K562 (cell line): ENCODE measurements at regions not wholly inside any gene's neighbourhood (a gene's known extent, or its start where the extent isn't known, plus 50 kb on each side); places are given as distances from the start of the nearest gene placed in this dataset.

Experiments
- ATAC-seq: fragments of 200-7000 bp; cut with Tn5 transposase; 3 replicates; pipeline ENCODE4 v1.9.1; 2020; ENCODE audit warnings: moderate library complexity
- BruUV-seq: library from RNA; stranded (reverse); fragments of 400-500 nt; replicated peaks from 2 replicates; lab custom pipeline; 2021; lab: Mats Ljungman, UMichigan
- CTCF ChIA-PET: fragments of 300-600 bp; formaldehyde crosslinking; extraction: SDS; loops from one replicate; lab custom pipeline; 2021; ENCODE audit warnings: low intra/inter-chr PET ratio; lab: Yijun Ruan, JAX
- POLR2A ChIA-PET: fragments of 300-600, 350-650 bp; sonication (Branson Sonifier 250); formaldehyde crosslinking; extraction: SDS; loops from one replicate; lab custom pipeline; 2021; ENCODE audit warnings: antibody characterized with exemption, inconsistent platforms; lab: Yijun Ruan, JAX
- DNase-seq, 4 experiments: peaks; one replicate each; pipeline versions ENCODE4 v3.0.0 to v3.0.0-alpha.2; 2011 to 2018; ENCODE audit warnings: low spot score in 3 of 4, mixed read lengths in 3 of 4; ENCODE audit errors: extremely low read depth in 1 of 4
- FAIRE-seq: peaks from 2 replicates; lab custom pipeline; 2011; peaks lifted over from hg19 to GRCh38; lab: Jason Lieb, UNC
- H2AFZ ChIP-seq: 2 replicates; pipeline ENCODE4 v1.6.0; 2011; ENCODE audit warnings: low read depth, low read length, control low read depth, inconsistent platforms
- H3K27ac ChIP-seq: fragments of 200-600 bp; 3 replicates; pipeline ENCODE4 v1.8.0; 2011; ENCODE audit warnings: low read depth, mild to moderate bottlenecking, control low read depth, inconsistent platforms, low read length, moderate library complexity, mixed read lengths; ENCODE audit errors: extremely low read depth
- H3K27me3 ChIP-seq, 2 experiments: fragments of 300-600 bp in 1 of 2; 2 replicates in 1 of 2; 3 replicates in 1 of 2; pipeline versions ENCODE4 v1.6.0 to v1.8.0; 2011; ENCODE audit warnings: inconsistent platforms in 2 of 2, low read length in 2 of 2, mild to moderate bottlenecking in 1 of 2, mixed read lengths in 1 of 2, moderate library complexity in 1 of 2; ENCODE audit not compliant: control insufficient read depth in 2 of 2, insufficient read depth in 2 of 2
- H3K36me3 ChIP-seq: fragments of 300-600 bp; 3 replicates; pipeline ENCODE4 v1.8.0; 2011; ENCODE audit warnings: mild to moderate bottlenecking, low read length, inconsistent platforms; ENCODE audit not compliant: control insufficient read depth, insufficient read depth
- H3K4me1 ChIP-seq, 2 experiments: fragments of 200-600 bp in 1 of 2; replicated peaks in 1 of 2; 2 replicates in 1 of 2; 3 replicates in 1 of 2; pipeline versions ENCODE4 v1.5.1 to v1.8.0; 2011; ENCODE audit warnings: inconsistent platforms in 2 of 2, low read length in 2 of 2, mild to moderate bottlenecking in 1 of 2, mixed read lengths in 1 of 2, moderate library complexity in 1 of 2; ENCODE audit not compliant: control insufficient read depth in 2 of 2, insufficient read depth in 2 of 2
- H3K4me2 ChIP-seq: 2 replicates; pipeline ENCODE4 v1.6.1; 2011; ENCODE audit warnings: low read length, control low read depth, inconsistent platforms, mixed read lengths; ENCODE audit not compliant: insufficient read depth
- H3K4me3 ChIP-seq: fragments of 200-600 bp; sonication (generic), shearing (Covaris generic); 2 replicates; pipeline ENCODE4 v1.5.1; 2016; ENCODE audit warnings: control low read depth, inconsistent platforms
- H3K79me2 ChIP-seq: fragments of 200-600 bp; 3 replicates; pipeline ENCODE4 v1.8.0; 2011; ENCODE audit warnings: low read length, inconsistent platforms; ENCODE audit not compliant: control insufficient read depth, insufficient read depth
- H3K9ac ChIP-seq, 2 experiments: 2 replicates each; pipeline versions ENCODE4 v1.6.0 to v1.6.1; 2011; ENCODE audit warnings: low read depth in 2 of 2, low read length in 2 of 2, control low read depth in 1 of 2, inconsistent platforms in 1 of 2, mild to moderate bottlenecking in 1 of 2, mixed read lengths in 1 of 2; ENCODE audit not compliant: insufficient read depth in 1 of 2
- H3K9me1 ChIP-seq: one replicate; pipeline ENCODE4 v1.6.0; 2011; ENCODE audit warnings: inconsistent platforms, mild to moderate bottlenecking, low read length, moderate library complexity; ENCODE audit not compliant: control insufficient read depth, insufficient read depth
- H3K9me3 ChIP-seq: replicated peaks from 2 replicates; pipeline ENCODE4 v1.5.1; 2011; ENCODE audit warnings: low read depth, low read length, inconsistent platforms; ENCODE audit not compliant: control insufficient read depth, insufficient read depth
- H4K20me1 ChIP-seq: replicated peaks from 2 replicates; pipeline ENCODE4 v1.6.1; 2011; ENCODE audit warnings: low read length, inconsistent platforms, mixed read lengths; ENCODE audit not compliant: control insufficient read depth, insufficient read depth
- ADNP ChIP-seq: fragments of 200-800 bp; sonication (Bioruptor generic); IDR thresholded peaks from 2 replicates; pipeline ENCODE4 v1.6.1; 2016; ENCODE audit warnings: missing genetic modification characterization, missing compliant biosample characterization
- AFF4 ChIP-seq: sonication (generic); formaldehyde crosslinking; IDR thresholded peaks from 2 replicates; pipeline ENCODE4 v1.8.0; 2023; ENCODE audit warnings: mild to moderate bottlenecking, missing genetic modification reagents
- ELK1 ChIP-seq: sonication (generic); formaldehyde crosslinking; IDR thresholded peaks from 2 replicates; pipeline ENCODE4 v1.8.1; 2022; ENCODE audit warnings: missing genetic modification reagents
- GATA2 ChIP-seq: sonication (generic); formaldehyde crosslinking; IDR thresholded peaks from 2 replicates; pipeline ENCODE4 v1.4.0; 2020; ENCODE audit warnings: mild to moderate bottlenecking, missing genetic modification reagents
- HDAC8 ChIP-seq: fragments of 450-650 bp; IDR thresholded peaks from 2 replicates; pipeline ENCODE4 v1.6.1; 2016; ENCODE audit warnings: mild to moderate bottlenecking, missing genetic modification characterization, moderate library complexity, missing compliant biosample characterization
- HOXB6 ChIP-seq: fragments of 250-450 bp; sonication (Bioruptor Pico); IDR thresholded peaks from 2 replicates; pipeline ENCODE4 v1.5.1; 2022; ENCODE audit warnings: mild to moderate bottlenecking, borderline replicate concordance
- NCOA4 ChIP-seq: fragments of 450-650 bp; IDR thresholded peaks from 2 replicates; pipeline ENCODE4 v1.6.1; 2018; ENCODE audit warnings: mild to moderate bottlenecking; ENCODE audit not compliant: partially characterized antibody
- NFE2 ChIP-seq: IDR thresholded peaks from 2 replicates; pipeline ENCODE4 v1.6.1; 2014; ENCODE audit warnings: antibody characterized with exemption, low read depth
- ZNF253 ChIP-seq: fragments of 250-450 bp; sonication (Bioruptor Pico); conservative IDR thresholded peaks from 2 replicates; pipeline ENCODE4 v1.6.1; 2021; ENCODE audit warnings: mild to moderate bottlenecking
- ZNF589 ChIP-seq: fragments of 200-800 bp; sonication (Bioruptor generic); IDR thresholded peaks from 2 replicates; pipeline ENCODE4 v1.6.1; 2016; ENCODE audit warnings: low read depth, missing genetic modification characterization, missing compliant biosample characterization
- ZSCAN32 ChIP-seq: fragments of 450-650 bp; formaldehyde crosslinking; IDR thresholded peaks from 2 replicates; pipeline ENCODE4 v1.4.0; 2020; ENCODE audit warnings: mild to moderate bottlenecking, moderate library complexity
- WGBS: fragments of 100-300 bp; shearing (Covaris generic); methylation state at CpG from one replicate; pipeline ENCODE4 v1.1.6; 2016; ENCODE audit warnings: low coverage, mixed read lengths; ENCODE audit not compliant: insufficient coverage; ENCODE audit errors: missing lambda C conversion rate; 5-methylcytosine and 5-hydroxymethylcytosine counted together
- in situ Hi-C: fragments of 300-500 bp; cut with MboI; formaldehyde crosslinking; loops from 4 replicates; pipeline ENCODE4 v1.15.0; 2018; ENCODE audit warnings: inconsistent platforms, mixed read lengths
- intact Hi-C: fragments of 100-400 bp; cut with micrococcal nuclease; formaldehyde crosslinking; loops from 2 replicates; pipeline ENCODE4 v1.14.2; 2022

GRCh38 chr20:1805161-1805581 is 90.0 kb upstream of the SIRPA start:
- in situ Hi-C loops (no loop called here), intact Hi-C loops (no loop called here)
- Histone ChIP-seq H4K20me1 (no peaks in the 10 kb centered on the region), H3K36me3 (no peaks in the 10 kb centered on the region), H3K27me3 (peaks cover 4 to 30% of the 10 kb centered on the region in 2 experiments; a peak in 3 of 5 replicates), H3K4me1 (peaks cover 0 to 5% of the 10 kb centered on the region in 2 experiments; a peak in 2 of 5 replicates), H2AFZ (no peak overlapping the region), H3K4me3 (no peak overlapping the region), H3K27ac (no peak overlapping the region), H3K9ac (no peak overlapping the region), H3K9me3 (no peaks in the 10 kb centered on the region), H3K9me1 (no peaks in the 10 kb centered on the region), H3K79me2 (no peaks in the 10 kb centered on the region), H3K4me2 (no peak overlapping the region)
- ChIA-PET CTCF (no interaction called here), POLR2A (no interaction called here)
- 0% methylated on average over 3 of the region's 4 CpGs for WGBS
- no peak for FAIRE-seq
- no peak for TF ChIP-seq ZNF589 (CRISPR knock-in tag)
- no peak for TF ChIP-seq HDAC8 (tag)
- no peak for ATAC-seq
- no TSS peak for BruUV-seq
- DNase-seq: no peak

- Histone ChIP-seq H3K9me1 (no peaks in the 10 kb centered on the region), H4K20me1 (no peaks in the 10 kb centered on the region), H3K36me3 (no peaks in the 10 kb centered on the region), H3K4me3 (no peak overlapping the region), H3K9ac (no peak overlapping the region), H3K27ac (no peak overlapping the region), H2AFZ (no peak overlapping the region), H3K27me3 (peaks cover 4 to 30% of the 10 kb centered on the region in 2 experiments; a peak in 3 of 5 replicates), H3K4me2 (no peak overlapping the region), H3K4me1 (peaks cover 0 to 5% of the 10 kb centered on the region in 2 experiments; a peak in 2 of 5 replicates), H3K79me2 (no peaks in the 10 kb centered on the region), H3K9me3 (no peaks in the 10 kb centered on the region)
- intact Hi-C loops (no loop called here), in situ Hi-C loops (no loop called here)
- BruUV-seq: no TSS peak
- ATAC-seq (no peak), FAIRE-seq (no peak), DNase-seq (no peak)
- CTCF ChIA-PET: no interaction called here
- 0% methylated on average over 4 of the region's 4 CpGs for WGBS
- POLR2A ChIA-PET: no interaction called here
- TF ChIP-seq ZNF253 (CRISPR knock-in tag): no peak
- TF ChIP-seq HOXB6 (CRISPR knock-in tag): no peak
- no peak for TF ChIP-seq AFF4 (CRISPR knock-in tag)
- TF ChIP-seq NFE2: no peak
- TF ChIP-seq NCOA4: no peak
- TF ChIP-seq ADNP: no peak
- no peak for TF ChIP-seq GATA2 (CRISPR knock-in tag)
- TF ChIP-seq ELK1: no peak
- no peak for TF ChIP-seq ZSCAN32 (CRISPR knock-in tag)
Observed at GRCh38 chr20:1804554-1804956, 90.7 kb upstream of the SIRPA start.
